Right lobe of liver (tissue), 6 donors: ENCODE measurements at regions not wholly inside any gene's neighbourhood (a gene's known extent, or its start where the extent isn't known, plus 50 kb on each side); places are given as distances from the start of the nearest gene placed in this dataset.

ENCODE experiments used
- ATAC-seq, 4 donors: fragments of 200-7000 bp; cut with Tn5 transposase; one replicate each; pipeline ENCODE4 v1.9.1; 2020; ENCODE audit warnings: mild to moderate bottlenecking in 4 of 4, moderate library complexity in 4 of 4
- DNase-seq, 3 donors: peaks; one replicate each; pipeline ENCODE4 v3.0.0-alpha.2; 2020
- H3K27ac ChIP-seq, 3 donors: fragments of 200-600 bp; one replicate each; pipeline ENCODE4 v1.8.0; 2022
- H3K27me3 ChIP-seq, 2 donors: fragments of 200-600 bp; one replicate each; pipeline ENCODE4 v1.8.0; 2022
- H3K36me3 ChIP-seq, 4 donors: fragments of 200-600 bp; sonication (generic) in 1 of 4; one replicate each; pipeline versions ENCODE4 v1.5.1 to v1.8.0; 2017 to 2022; ENCODE audit warnings: control low read depth in 1 of 4
- H3K4me1 ChIP-seq, 4 donors: fragments of 200-600 bp; sonication (generic) in 1 of 4; one replicate each; pipeline versions ENCODE4 v1.5.1 to v1.8.0; 2017 to 2022; ENCODE audit warnings: control low read depth in 1 of 4
- H3K4me3 ChIP-seq, 3 donors: fragments of 200-600 bp; one replicate each; pipeline ENCODE4 v1.8.0; 2022
- H3K9me3 ChIP-seq, 4 donors: fragments of 200-600 bp; sonication (generic) in 1 of 4; one replicate each; pipeline versions ENCODE4 v1.5.1 to v1.8.0; 2017 to 2022; ENCODE audit warnings: control low read depth in 1 of 4
- POLR2A ChIP-seq: fragments of 450-650 bp; IDR thresholded peaks from one replicate; pipeline ENCODE4 v1.6.1; 2017; ENCODE audit warnings: antibody characterized with exemption, mild to moderate bottlenecking
- WGBS: methylation state at CpG from one replicate; pipeline ENCODE4 v1.1.6; 2018; ENCODE audit warnings: low coverage, low lambda C conversion rate; ENCODE audit not compliant: insufficient coverage; ENCODE audit errors: missing lambda C conversion rate; 5-methylcytosine and 5-hydroxymethylcytosine counted together
- intact Hi-C, 2 donors: fragments of 100-400 bp; cut with DNase I; formaldehyde crosslinking; loops; one replicate each; pipeline versions ENCODE4 v1.11.2 to v1.14.1; 2022
- TF ChIP-seq, protein P1 (sequence below), 4 donors: fragments of 200-600 bp in 3 of 4; fragments of 450-650 bp in 1 of 4; IDR thresholded peaks; one replicate each; pipeline versions ENCODE4 v1.5.1 to v1.8.0; 2016 to 2022; ENCODE audit warnings: antibody characterized with exemption in 4 of 4, mild to moderate bottlenecking in 2 of 4
- donor health status: DM: no; HTN: yes; CAD: no.
- donor health status: DM: no; HTN: no; CAD: no.
- donor health status: DM: no; HTN: no; CAD: no.
- donor health status: DM: no; HTN: yes; CAD: no.
- donor health status: DM: no; HTN: yes; CAD: no.

DNA sequence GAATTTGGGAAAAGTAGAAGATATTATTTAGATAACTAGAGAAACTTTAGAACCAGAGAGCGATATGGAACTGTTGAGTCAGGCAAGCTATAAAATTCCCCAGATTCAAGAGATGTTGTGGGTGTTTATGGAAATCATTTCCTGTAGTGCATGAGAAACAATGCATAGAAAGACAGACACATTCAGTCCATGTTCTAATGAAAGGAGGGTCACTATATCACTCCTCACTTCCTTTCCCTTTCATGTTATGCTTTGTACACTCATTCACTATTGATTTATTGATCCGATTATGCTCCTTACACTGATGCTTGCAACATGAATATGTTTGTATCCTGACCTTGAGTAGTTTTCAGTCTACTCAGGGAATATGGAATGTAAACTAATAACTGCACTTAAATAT, 1459.9 kb upstream of the ALCAM start:
- no peaks in the 10 kb centered on the region for H3K9me3 ChIP-seq
- no peak for ATAC-seq

GRCh38 chr3:103907567-103907966, 1459.1 kb upstream of the ALCAM start:
- intact Hi-C loops: no loop called here
- 33% methylated on average over 3 of the region's 3 CpGs for WGBS
- H3K4me1 ChIP-seq: no peaks in the 10 kb centered on the region
- no peak overlapping the region for H3K27ac ChIP-seq
- no peak for TF ChIP-seq POLR2A
- TF ChIP-seq, protein P1, sequence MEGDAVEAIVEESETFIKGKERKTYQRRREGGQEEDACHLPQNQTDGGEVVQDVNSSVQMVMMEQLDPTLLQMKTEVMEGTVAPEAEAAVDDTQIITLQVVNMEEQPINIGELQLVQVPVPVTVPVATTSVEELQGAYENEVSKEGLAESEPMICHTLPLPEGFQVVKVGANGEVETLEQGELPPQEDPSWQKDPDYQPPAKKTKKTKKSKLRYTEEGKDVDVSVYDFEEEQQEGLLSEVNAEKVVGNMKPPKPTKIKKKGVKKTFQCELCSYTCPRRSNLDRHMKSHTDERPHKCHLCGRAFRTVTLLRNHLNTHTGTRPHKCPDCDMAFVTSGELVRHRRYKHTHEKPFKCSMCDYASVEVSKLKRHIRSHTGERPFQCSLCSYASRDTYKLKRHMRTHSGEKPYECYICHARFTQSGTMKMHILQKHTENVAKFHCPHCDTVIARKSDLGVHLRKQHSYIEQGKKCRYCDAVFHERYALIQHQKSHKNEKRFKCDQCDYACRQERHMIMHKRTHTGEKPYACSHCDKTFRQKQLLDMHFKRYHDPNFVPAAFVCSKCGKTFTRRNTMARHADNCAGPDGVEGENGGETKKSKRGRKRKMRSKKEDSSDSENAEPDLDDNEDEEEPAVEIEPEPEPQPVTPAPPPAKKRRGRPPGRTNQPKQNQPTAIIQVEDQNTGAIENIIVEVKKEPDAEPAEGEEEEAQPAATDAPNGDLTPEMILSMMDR (IDR thresholded peaks at IDR 0.05): no peak
- no peaks in the 10 kb centered on the region for H3K27me3 ChIP-seq
- no peaks in the 10 kb centered on the region for H3K9me3 ChIP-seq
- H3K36me3 ChIP-seq: no peaks in the 10 kb centered on the region
- DNase-seq: no peak
- no peak overlapping the region for H3K4me3 ChIP-seq
- ATAC-seq: no peak

More for the DNA sequence above, 1459.9 kb upstream of the ALCAM start:
- Histone ChIP-seq H3K4me3 (no peak overlapping the region), H3K27me3 (no peaks in the 10 kb centered on the region), H3K27ac (no peak overlapping the region), H3K36me3 (no peaks in the 10 kb centered on the region), H3K4me1 (no peaks in the 10 kb centered on the region)
- no peak for DNase-seq
- TF ChIP-seq, protein P1 (IDR thresholded peaks at IDR 0.05): no peak
- no peak for TF ChIP-seq POLR2A
- 43% methylated on average over 2 of the region's 2 CpGs for WGBS
- intact Hi-C loops: no loop called here

- Histone ChIP-seq H3K4me3 (no peak overlapping the region), H3K27ac (no peak overlapping the region), H3K36me3 (no peaks in the 10 kb centered on the region), H3K27me3 (no peaks in the 10 kb centered on the region), H3K9me3 (no peaks in the 10 kb centered on the region), H3K4me1 (no peaks in the 10 kb centered on the region)
- ATAC-seq (no peak), DNase-seq (no peak)
- WGBS: 76% methylated on average over 1 of the region's 1 CpG
- TF ChIP-seq, protein P1 (IDR thresholded peaks at IDR 0.05): no peak
- TF ChIP-seq POLR2A: no peak
- intact Hi-C loops: no loop called here
Measured at GRCh38 chr3:103909395-103909794, 1457.3 kb upstream of the ALCAM start.

GRCh38 chr3:103918336-103918735, 1448.4 kb upstream of the ALCAM start:
- no peak for DNase-seq
- no peak for ATAC-seq
- TF ChIP-seq, protein P1 (IDR thresholded peaks at IDR 0.05): no peak
- TF ChIP-seq POLR2A: no peak

DNA sequence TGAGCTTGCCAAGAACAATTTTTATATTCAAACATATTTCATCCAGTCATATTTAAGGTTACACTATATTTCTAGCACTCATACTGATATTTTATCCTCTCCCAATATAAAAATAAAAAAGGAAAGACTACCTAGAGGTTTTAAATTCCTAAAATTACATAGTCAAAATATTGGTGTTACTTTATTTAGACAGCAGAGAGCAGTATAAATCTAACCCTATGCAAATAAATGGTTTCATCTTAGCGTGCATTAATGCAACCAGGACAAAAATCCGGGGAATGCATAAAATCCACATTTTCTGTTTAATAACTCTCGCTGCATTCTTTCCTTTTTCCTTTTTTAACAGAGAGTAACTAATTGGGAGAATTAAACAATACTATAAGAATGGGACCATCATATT, 1447.4 kb upstream of the ALCAM start:
- 31% methylated on average over 3 of the region's 3 CpGs for WGBS
- peak in 2 of 4 donors; percentile 48 to 52 for ATAC-seq

More at GRCh38 chr3:103918336-103918735, 1448.4 kb upstream of the ALCAM start:
- Histone ChIP-seq H3K36me3 (no peaks in the 10 kb centered on the region), H3K4me3 (no peak overlapping the region), H3K27ac (no peak overlapping the region), H3K4me1 (no peaks in the 10 kb centered on the region), H3K9me3 (no peaks in the 10 kb centered on the region), H3K27me3 (no peaks in the 10 kb centered on the region)
- intact Hi-C loops: no loop called here

More for the DNA sequence above, 1447.4 kb upstream of the ALCAM start:
- Histone ChIP-seq H3K9me3 (no peaks in the 10 kb centered on the region), H3K4me3 (no peak overlapping the region), H3K27me3 (no peaks in the 10 kb centered on the region), H3K27ac (no peak overlapping the region), H3K36me3 (no peaks in the 10 kb centered on the region), H3K4me1 (no peaks in the 10 kb centered on the region)
- TF ChIP-seq POLR2A: no peak
- TF ChIP-seq, protein P1 (IDR thresholded peaks at IDR 0.05): peak in 3 of 4 donors; percentile 32 to 36 (median 35)
- no peak for DNase-seq
- intact Hi-C loops: no loop called here
